ENCODE measurements at regions not wholly inside any gene's neighbourhood (a gene's known extent, or its start where the extent isn't known, plus 50 kb on each side); places are given as distances from the start of the nearest gene placed in this dataset.
"Not testable (repeated sequence)": the region's sequence is repeated elsewhere in the genome, so short reads cannot be mapped to it uniquely, and the experiment has no call there.

DNA sequence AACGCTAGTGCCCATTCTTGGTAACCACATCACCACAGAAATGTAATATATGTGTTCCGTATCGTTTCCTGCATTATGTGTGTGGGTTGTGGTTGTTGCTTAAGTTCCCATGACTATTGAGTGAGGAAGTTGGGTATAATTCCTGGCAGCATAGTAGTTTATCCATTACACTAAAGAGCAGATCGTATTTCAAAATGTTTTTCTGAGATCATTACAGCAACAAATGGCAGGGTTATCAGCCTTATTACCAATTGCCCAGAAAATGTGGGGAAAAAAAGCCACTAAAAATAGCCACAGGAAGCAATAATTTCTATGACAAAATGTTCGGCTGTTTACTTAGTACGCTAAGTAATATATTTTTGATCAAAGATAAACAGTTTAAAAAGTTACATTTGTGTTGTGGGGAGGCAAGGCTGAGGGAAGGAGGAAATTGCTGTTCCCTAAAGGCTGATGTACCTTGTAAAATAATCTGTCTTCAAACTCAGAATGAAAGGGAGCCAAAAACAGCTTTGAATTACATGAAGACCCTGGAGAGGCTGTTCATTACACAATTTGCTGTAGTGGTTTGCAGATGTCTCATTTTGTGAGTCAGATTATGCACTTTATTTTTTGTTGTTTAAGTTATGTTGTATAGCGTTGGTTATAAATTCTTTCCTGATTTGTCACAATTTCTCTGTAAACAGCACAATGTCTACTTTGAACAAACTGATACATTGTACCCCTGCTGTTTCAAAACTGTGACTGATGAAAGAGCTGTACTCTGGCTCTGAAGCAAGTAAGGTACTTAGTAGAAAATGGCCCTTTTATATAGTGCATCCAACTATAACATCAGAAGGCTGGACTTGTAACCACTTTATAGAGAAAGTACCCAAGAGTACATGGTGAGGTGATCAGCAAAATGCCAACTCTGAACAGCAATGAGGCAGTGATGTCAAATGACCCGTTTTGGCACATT lies 1028.5 kb downstream of the NR2F1-AS1 start:
- Mint-ChIP-seq H3K4me1 (no peaks in the 10 kb centered on the region), H3K4me3 (no peak overlapping the region), H3K27ac (no peak overlapping the region), H3K27me3 (no peaks in the 10 kb centered on the region), H3K9me3 (no peaks in the 10 kb centered on the region), H3K36me3 (no peaks in the 10 kb centered on the region)
- ATAC-seq: no peak

DNA sequence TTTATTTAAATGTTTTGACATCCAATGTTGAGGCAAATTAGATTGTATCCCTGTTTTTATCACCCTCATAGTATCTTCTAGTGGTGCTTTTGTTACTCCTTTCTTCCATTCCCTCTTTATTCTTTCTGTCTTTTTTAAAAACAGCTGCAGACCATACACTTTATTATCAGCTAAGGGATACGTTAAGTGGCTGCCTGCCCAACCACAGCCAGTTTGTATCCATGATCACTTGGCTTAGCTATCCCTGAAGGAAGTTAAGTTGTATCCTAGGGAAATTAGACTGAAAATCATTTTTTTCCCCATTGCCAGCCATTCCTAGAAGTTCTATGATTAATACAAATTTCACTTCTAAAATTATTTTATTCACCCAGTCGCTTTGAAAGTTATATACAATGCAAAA lies 1032.7 kb downstream of the NR2F1-AS1 start:
- H3K4me3 Mint-ChIP-seq: no peak overlapping the region

GRCh38 chr5:92544596-92544995 lies 1036.4 kb downstream of the NR2F1-AS1 start:
- no peak for ATAC-seq
- H3K4me3 Mint-ChIP-seq: no peak overlapping the region
- no peak overlapping the region for H3K27ac Mint-ChIP-seq
- H3K9me3 Mint-ChIP-seq: peaks cover 2% of the 10 kb centered on the region
- H3K4me1 Mint-ChIP-seq: no peaks in the 10 kb centered on the region
- no peaks in the 10 kb centered on the region for H3K36me3 Mint-ChIP-seq
- H3K27me3 Mint-ChIP-seq: no peaks in the 10 kb centered on the region

More for the DNA sequence above, 1032.7 kb downstream of the NR2F1-AS1 start:
- Mint-ChIP-seq H3K27ac (no peak overlapping the region), H3K4me1 (no peaks in the 10 kb centered on the region), H3K9me3 (no peaks in the 10 kb centered on the region), H3K36me3 (no peaks in the 10 kb centered on the region), H3K27me3 (no peaks in the 10 kb centered on the region)
- no peak for ATAC-seq

DNA sequence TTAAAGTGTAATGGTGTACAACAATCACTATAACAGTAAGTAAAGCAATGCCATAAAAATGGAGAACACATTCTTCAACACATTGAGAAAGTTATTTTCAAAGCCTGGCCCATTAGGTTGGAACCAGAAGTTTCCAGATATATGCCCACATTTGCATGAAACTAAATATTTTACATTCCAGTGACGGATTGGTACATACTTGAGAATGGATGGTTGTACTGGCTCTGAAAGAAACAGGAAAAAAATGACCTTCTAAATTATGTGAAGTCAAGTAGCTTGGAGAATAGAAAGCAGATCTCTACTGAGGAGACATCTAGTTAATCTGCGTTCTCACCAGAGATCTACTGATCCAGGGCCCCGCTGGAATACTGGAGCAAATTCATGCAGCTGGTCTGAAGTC lies 1037.0 kb downstream of the NR2F1-AS1 start:
- Mint-ChIP-seq H3K27me3 (no peaks in the 10 kb centered on the region), H3K36me3 (no peaks in the 10 kb centered on the region), H3K4me1 (no peaks in the 10 kb centered on the region), H3K9me3 (peaks cover 2% of the 10 kb centered on the region), H3K4me3 (no peak overlapping the region), H3K27ac (no peak overlapping the region)
- ATAC-seq: no peak

GRCh38 chr5:92543201-92543600 lies 1037.8 kb downstream of the NR2F1-AS1 start:
- Mint-ChIP-seq H3K4me1 (no peaks in the 10 kb centered on the region), H3K27ac (no peak overlapping the region), H3K27me3 (no peaks in the 10 kb centered on the region), H3K36me3 (no peaks in the 10 kb centered on the region), H3K9me3 (peaks cover 2% of the 10 kb centered on the region), H3K4me3 (no peak overlapping the region)
- ATAC-seq: no peak

- H3K9me3 Mint-ChIP-seq, H3K27me3 Mint-ChIP-seq, H3K36me3 Mint-ChIP-seq, ATAC-seq, H3K4me1 Mint-ChIP-seq, H3K4me3 Mint-ChIP-seq, H3K27ac Mint-ChIP-seq: not testable (repeated sequence)
Observed at GRCh38 chr5:92542017-92542416, 1039.0 kb downstream of the NR2F1-AS1 start.

DNA sequence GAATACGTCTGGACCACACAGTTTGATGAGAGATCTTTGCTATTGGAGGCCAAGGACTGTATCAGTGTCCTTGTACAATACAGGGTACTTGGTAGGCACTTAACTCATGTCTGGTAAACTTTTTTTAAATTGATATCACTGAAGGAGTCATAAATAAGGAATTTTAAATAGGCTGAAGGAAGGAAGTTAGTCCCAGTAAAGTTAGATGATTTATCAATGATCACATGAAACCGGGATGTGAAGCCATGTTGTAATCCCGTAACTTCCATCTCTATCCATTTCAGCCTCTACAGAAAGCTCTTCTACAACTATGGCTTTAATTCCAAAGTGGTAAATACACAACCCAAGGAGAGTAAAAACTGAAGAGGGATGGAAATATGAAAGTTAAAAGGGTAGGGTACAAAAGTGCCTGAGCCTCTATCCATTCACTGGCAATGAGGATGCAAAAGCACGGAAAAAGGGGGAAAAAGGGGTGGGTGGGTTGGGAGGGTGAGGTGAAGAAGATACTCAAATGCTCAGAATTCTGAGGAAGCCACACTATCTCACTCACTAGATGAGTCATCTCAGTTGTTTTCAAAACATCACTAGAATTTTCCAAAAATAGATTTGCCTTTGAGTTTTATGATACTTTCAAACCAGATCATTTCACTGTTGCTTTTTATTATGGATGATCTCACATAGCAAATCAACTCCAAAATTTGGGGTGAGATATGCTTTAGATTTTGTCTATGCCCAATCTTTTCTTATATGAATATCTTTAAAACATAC lies 1053.5 kb downstream of the NR2F1-AS1 start:
- Mint-ChIP-seq H3K9me3 (peaks cover 2% of the 10 kb centered on the region), H3K27ac (no peak overlapping the region), H3K27me3 (no peaks in the 10 kb centered on the region), H3K36me3 (no peaks in the 10 kb centered on the region), H3K4me1 (no peaks in the 10 kb centered on the region), H3K4me3 (no peak overlapping the region)
- no peak for ATAC-seq

- H3K27ac Mint-ChIP-seq: no peak overlapping the region
- no peaks in the 10 kb centered on the region for H3K27me3 Mint-ChIP-seq
- ATAC-seq: no peak
- H3K36me3 Mint-ChIP-seq: no peaks in the 10 kb centered on the region
- no peaks in the 10 kb centered on the region for H3K4me1 Mint-ChIP-seq
- no peaks in the 10 kb centered on the region for H3K9me3 Mint-ChIP-seq
- no peak overlapping the region for H3K4me3 Mint-ChIP-seq
Observed at GRCh38 chr5:92525131-92525530, 1055.9 kb downstream of the NR2F1-AS1 start.

- Mint-ChIP-seq H3K36me3 (no peaks in the 10 kb centered on the region), H3K9me3 (peaks cover 5% of the 10 kb centered on the region), H3K27me3 (no peaks in the 10 kb centered on the region), H3K4me1 (no peaks in the 10 kb centered on the region), H3K4me3 (no peak overlapping the region), H3K27ac (no peak overlapping the region)
- no peak for ATAC-seq
Observed at GRCh38 chr5:92519811-92520632, 1061.0 kb downstream of the NR2F1-AS1 start.

DNA sequence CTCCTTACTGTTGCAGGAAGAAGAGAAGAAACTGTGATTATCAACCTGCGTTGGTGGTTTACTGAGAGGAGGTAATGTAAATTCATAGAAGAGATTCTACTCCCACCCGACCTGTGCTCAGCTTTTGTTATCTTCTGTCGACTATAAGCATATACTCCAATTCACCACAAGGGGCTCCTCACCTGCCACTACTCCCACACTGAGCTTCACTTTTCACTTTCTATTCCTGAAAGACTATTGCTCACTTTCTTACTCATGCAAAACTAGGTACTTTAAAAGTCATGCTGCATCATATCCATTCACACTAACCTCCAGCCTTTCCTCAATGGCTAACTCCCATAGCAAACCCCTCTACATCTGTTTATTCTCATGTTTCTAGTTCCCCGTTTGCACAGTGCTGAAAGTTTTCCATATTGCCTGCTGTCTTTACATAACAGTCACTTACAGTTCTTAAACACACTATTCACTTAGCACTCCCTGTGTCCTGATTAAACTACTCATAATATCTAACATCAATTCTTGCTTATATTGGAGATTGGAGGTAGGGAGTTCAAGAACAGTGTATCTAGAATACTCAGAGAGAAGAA lies 1062.6 kb downstream of the NR2F1-AS1 start:
- H3K4me3 Mint-ChIP-seq: no peak overlapping the region
- H3K36me3 Mint-ChIP-seq: no peaks in the 10 kb centered on the region
- peaks cover 5% of the 10 kb centered on the region for H3K9me3 Mint-ChIP-seq
- ATAC-seq: peak; percentile 47
- no peak overlapping the region for H3K27ac Mint-ChIP-seq
- no peaks in the 10 kb centered on the region for H3K27me3 Mint-ChIP-seq
- no peaks in the 10 kb centered on the region for H3K4me1 Mint-ChIP-seq

GRCh38 chr5:92514896-92515295 lies 1066.1 kb downstream of the NR2F1-AS1 start:
- no peak for ATAC-seq
- Mint-ChIP-seq H3K4me1 (no peaks in the 10 kb centered on the region), H3K27me3 (no peaks in the 10 kb centered on the region), H3K36me3 (no peaks in the 10 kb centered on the region), H3K9me3 (peaks cover 13% of the 10 kb centered on the region), H3K4me3 (no peak overlapping the region), H3K27ac (no peak overlapping the region)

- H3K4me1 Mint-ChIP-seq: no peaks in the 10 kb centered on the region
- ATAC-seq: no peak
- peaks cover 17% of the 10 kb centered on the region for H3K9me3 Mint-ChIP-seq
Observed at GRCh38 chr5:92513067-92513466, 1068.0 kb downstream of the NR2F1-AS1 start.

DNA sequence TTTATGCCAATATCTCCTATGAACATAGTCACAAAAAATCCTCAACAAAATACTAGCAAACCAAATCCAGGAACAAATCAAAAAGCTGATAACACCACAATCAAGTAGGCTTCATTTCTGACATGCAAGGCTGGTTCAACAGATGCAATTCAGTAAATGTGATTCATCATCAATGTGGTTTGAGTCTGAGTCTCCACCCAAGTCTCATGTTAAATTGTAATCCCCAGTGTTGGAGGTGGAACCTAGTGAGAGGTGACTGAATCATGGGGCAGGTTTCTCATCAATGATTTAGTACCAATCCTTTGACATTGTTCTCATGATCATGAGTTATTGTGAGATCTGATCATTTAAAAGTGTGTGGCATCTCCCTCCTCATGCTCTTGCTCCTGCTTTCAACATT lies 1072.7 kb downstream of the NR2F1-AS1 start:
- Mint-ChIP-seq H3K36me3 (no peaks in the 10 kb centered on the region), H3K9me3 (peaks cover 15% of the 10 kb centered on the region), H3K4me1 (no peaks in the 10 kb centered on the region), H3K27me3 (no peaks in the 10 kb centered on the region), H3K4me3 (no peak overlapping the region), H3K27ac (no peak overlapping the region)
- no peak for ATAC-seq

More at GRCh38 chr5:92513067-92513466, 1068.0 kb downstream of the NR2F1-AS1 start:
- H3K36me3 Mint-ChIP-seq: no peaks in the 10 kb centered on the region
- no peak overlapping the region for H3K4me3 Mint-ChIP-seq
- no peaks in the 10 kb centered on the region for H3K27me3 Mint-ChIP-seq
- no peak overlapping the region for H3K27ac Mint-ChIP-seq

DNA sequence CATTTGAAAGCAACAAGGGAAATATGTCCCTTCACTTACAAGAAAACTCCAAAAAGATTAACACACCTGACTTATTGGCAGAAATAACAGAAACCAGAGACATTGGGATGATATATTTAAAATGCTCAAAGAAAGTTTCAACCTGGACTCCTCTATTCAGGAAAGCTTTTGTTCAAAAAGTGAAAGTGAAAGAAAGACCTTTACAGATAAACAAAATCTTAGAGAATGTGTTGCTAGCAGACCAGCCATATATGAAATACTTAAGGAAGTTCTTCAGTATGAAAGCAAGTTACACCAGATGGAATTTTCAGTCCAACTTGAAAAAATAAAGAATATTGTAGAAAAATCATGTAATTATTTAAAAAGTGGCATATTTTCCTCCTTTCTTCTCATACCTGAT lies 1075.1 kb downstream of the NR2F1-AS1 start:
- H3K9me3 Mint-ChIP-seq: peaks cover 12% of the 10 kb centered on the region
- no peaks in the 10 kb centered on the region for H3K27me3 Mint-ChIP-seq
- no peak for ATAC-seq
- no peak overlapping the region for H3K4me3 Mint-ChIP-seq
- H3K4me1 Mint-ChIP-seq: no peaks in the 10 kb centered on the region
- H3K27ac Mint-ChIP-seq: no peak overlapping the region
- H3K36me3 Mint-ChIP-seq: no peaks in the 10 kb centered on the region

GRCh38 chr5:92505145-92505544 lies 1075.9 kb downstream of the NR2F1-AS1 start:
- no peak overlapping the region for H3K4me3 Mint-ChIP-seq
- no peaks in the 10 kb centered on the region for H3K27me3 Mint-ChIP-seq
- no peaks in the 10 kb centered on the region for H3K36me3 Mint-ChIP-seq
- no peaks in the 10 kb centered on the region for H3K4me1 Mint-ChIP-seq
- no peak overlapping the region for H3K27ac Mint-ChIP-seq
- no peak for ATAC-seq
- H3K9me3 Mint-ChIP-seq: peaks cover 9% of the 10 kb centered on the region

Measured in stimulated activated memory B cell treated with anti-CD40 and anti-IgM and Interleukin-4, amounts not matched to agents 10 μg/mL and 1 μg/mL and 100 μg/mL, for 72 hours (primary cell).